Panc1 (cell line): ENCODE measurements at regions not wholly inside any gene's neighbourhood (a gene's known extent, or its start where the extent isn't known, plus 50 kb on each side); places are given as distances from the start of the nearest gene placed in this dataset.

Source experiments
- ATAC-seq: fragments of 200-7000 bp; cut with Tn5 transposase; 2 replicates; pipeline ENCODE4 v1.9.1; 2020; ENCODE audit warnings: mild to moderate bottlenecking, moderate library complexity
- BruUV-seq: library from RNA; stranded (reverse); fragments of 400-500 nt; replicated peaks from 2 replicates; lab custom pipeline; 2021; lab: Mats Ljungman, UMichigan
- CTCF ChIA-PET: fragments of 300-600 bp; sonication (Branson Sonifier 250); formaldehyde crosslinking; loops from one replicate; lab custom pipeline; 2022; ENCODE audit warnings: antibody characterized with exemption; lab: Charles Lee
- POLR2A ChIA-PET: fragments of 300-600 bp; sonication (Branson Sonifier 250); formaldehyde crosslinking; loops from one replicate; lab custom pipeline; 2022; ENCODE audit warnings: antibody characterized with exemption; lab: Charles Lee
- DNase-seq: peaks from one replicate; pipeline ENCODE4 v3.0.0-alpha.2; 2010; ENCODE audit warnings: low read depth, low spot score
- H3K27ac ChIP-seq: 2 replicates; pipeline ENCODE4 v1.5.1; 2011; ENCODE audit warnings: mild to moderate bottlenecking, low read length, inconsistent platforms
- H3K27me3 ChIP-seq: fragments of 200-500 bp; sonication (Bioruptor generic); 2 replicates; pipeline ENCODE4 v1.6.0; 2014; ENCODE audit warnings: low read length, inconsistent platforms; ENCODE audit not compliant: control insufficient read depth, insufficient read depth
- H3K36me3 ChIP-seq: fragments of 200-500 bp; sonication (Bioruptor generic); 2 replicates; pipeline ENCODE4 v1.5.1; 2014; ENCODE audit warnings: inconsistent platforms, mild to moderate bottlenecking, low read length, moderate library complexity; ENCODE audit not compliant: control insufficient read depth, insufficient read depth
- H3K4me1 ChIP-seq: 2 replicates; pipeline ENCODE4 v1.5.1; 2011; ENCODE audit warnings: inconsistent platforms, mild to moderate bottlenecking, low read length, moderate library complexity; ENCODE audit not compliant: control insufficient read depth, insufficient read depth
- H3K4me3 ChIP-seq, 2 experiments: 2 replicates each; pipeline ENCODE4 v1.5.1; 2011 to 2012; ENCODE audit warnings: low read depth in 2 of 2, low read length in 2 of 2, mild to moderate bottlenecking in 2 of 2, inconsistent platforms in 1 of 2, moderate library complexity in 1 of 2
- H3K9me3 ChIP-seq: fragments of 200-500 bp; sonication (Bioruptor generic); 2 replicates; pipeline ENCODE4 v1.5.1; 2014; ENCODE audit warnings: low read depth, mild to moderate bottlenecking, inconsistent platforms, low read length, moderate library complexity; ENCODE audit not compliant: control insufficient read depth, insufficient read depth
- CTCF ChIP-seq: fragments of 450-650 bp; IDR thresholded peaks from 2 replicates; pipeline ENCODE4 v1.5.1; 2017; ENCODE audit warnings: mild to moderate bottlenecking
- POLR2AphosphoS5 ChIP-seq: IDR thresholded peaks from 2 replicates; pipeline ENCODE4 v1.6.1; 2012; ENCODE audit warnings: mild to moderate bottlenecking, low read depth, low read length, moderate library complexity
- REST ChIP-seq, 2 experiments: IDR thresholded peaks; 2 replicates each; pipeline ENCODE4 v1.6.1; 2011 to 2012; ENCODE audit warnings: low read depth in 2 of 2, control low read depth in 1 of 2, low read length in 1 of 2, mild to moderate bottlenecking in 1 of 2, moderate library complexity in 1 of 2; ENCODE audit not compliant: insufficient read depth in 1 of 2
- SIN3A ChIP-seq: IDR thresholded peaks from 2 replicates; pipeline ENCODE4 v1.6.1; 2012; ENCODE audit warnings: low read depth, mild to moderate bottlenecking, low read length, moderate library complexity, borderline replicate concordance; ENCODE audit not compliant: insufficient read depth
- TCF7L2 ChIP-seq: IDR thresholded peaks from 2 replicates; pipeline ENCODE4 v1.6.1; 2011; ENCODE audit warnings: mild to moderate bottlenecking, low read depth, low read length, inconsistent platforms
- in situ Hi-C: cut with HindIII; loops from 2 replicates; pipeline ENCODE4 v1.10.0; 2016; ENCODE audit warnings: low sequenced_read_pairs, low pct_unique_long_range_greater_than_20kb
- intact Hi-C: fragments of 100-400 bp; cut with micrococcal nuclease; formaldehyde crosslinking; loops from one replicate; pipeline ENCODE4 v1.10.0; 2022; ENCODE audit not compliant: unreplicated experiment

GRCh38 chr4:11860996-11861395, 432.3 kb upstream of the HS3ST1 start:
- Histone ChIP-seq H3K27me3 (no peaks in the 10 kb centered on the region), H3K27ac (no peak overlapping the region), H3K9me3 (no peaks in the 10 kb centered on the region), H3K4me1 (no peaks in the 10 kb centered on the region), H3K4me3 (no peak overlapping the region), H3K36me3 (no peaks in the 10 kb centered on the region)
- POLR2A ChIA-PET = no interaction called here
- ATAC-seq (no peak), DNase-seq (no peak)
- BruUV-seq = no TSS peak
- in situ Hi-C loops (no loop called here), intact Hi-C loops (no loop called here)
- CTCF ChIA-PET = no interaction called here
- no peak for TF ChIP-seq TCF7L2
- TF ChIP-seq SIN3A = no peak
- no peak for TF ChIP-seq CTCF
- TF ChIP-seq POLR2AphosphoS5 = no peak
- no peak for TF ChIP-seq REST (IDR thresholded peaks at IDR 0.05; ENCODE audit: insufficient read depth in 1 of 2, low read depth in 2 of 2, low read length in 1 of 2)

- intact Hi-C loops (no loop called here), in situ Hi-C loops (no loop called here)
- H3K27ac ChIP-seq = no peak overlapping the region
- no peak for TF ChIP-seq TCF7L2
- no peak for TF ChIP-seq SIN3A
- TF ChIP-seq CTCF = no peak
- TF ChIP-seq POLR2AphosphoS5 = no peak
- no peak for TF ChIP-seq REST (IDR thresholded peaks at IDR 0.05; ENCODE audit: insufficient read depth in 1 of 2, low read depth in 2 of 2, low read length in 1 of 2)
- H3K9me3 ChIP-seq = no peaks in the 10 kb centered on the region
- no peaks in the 10 kb centered on the region for H3K4me1 ChIP-seq
- H3K36me3 ChIP-seq = no peaks in the 10 kb centered on the region
- ATAC-seq = no peak
- ChIA-PET POLR2A (no interaction called here), CTCF (no interaction called here)
- H3K4me3 ChIP-seq = no peak overlapping the region
- H3K27me3 ChIP-seq = no peaks in the 10 kb centered on the region
- no TSS peak for BruUV-seq
- no peak for DNase-seq
Measured at GRCh38 chr4:11857881-11858280, 429.2 kb upstream of the HS3ST1 start.
